ENCODE measurements at regions not wholly inside any gene's neighbourhood (a gene's known extent, or its start where the extent isn't known, plus 50 kb on each side); places are given as distances from the start of the nearest gene placed in this dataset.

DNA sequence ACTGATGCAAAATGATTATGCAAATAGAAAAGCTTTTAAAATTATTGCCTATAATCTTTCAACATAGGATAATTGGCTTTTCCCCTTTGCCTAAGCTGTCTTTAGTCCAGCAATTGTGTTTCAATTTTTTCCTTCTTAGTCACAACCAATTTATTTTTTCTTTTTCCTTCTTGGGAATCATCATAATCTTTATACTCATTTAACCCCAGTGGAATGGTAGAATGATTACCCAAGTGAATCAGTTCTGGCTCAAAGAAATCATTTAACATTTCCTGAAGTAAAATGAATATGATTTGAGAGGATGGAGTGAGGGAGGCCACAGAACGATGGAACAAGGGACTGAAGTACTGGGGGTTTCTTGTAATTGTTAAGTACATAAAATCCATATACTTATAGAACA lies 93.0 kb upstream of the CRIM1 start:
- H3K4me3 ChIP-seq (ENCODE audit: low read depth, low read length), result no peak overlapping the region
- BruUV-seq (replicated peaks), result no TSS peak
- Mint-ChIP-seq H3K4me3 (ENCODE audit: unreplicated experiment) (no peak overlapping the region), H3K27me3 (ENCODE audit: insufficient read depth, unreplicated experiment) (peaks cover 3% of the 10 kb centered on the region), H3K36me3 (ENCODE audit: insufficient read depth, unreplicated experiment) (no peaks in the 10 kb centered on the region), H3K27ac (ENCODE audit: unreplicated experiment) (no peak overlapping the region), H3K9me3 (ENCODE audit: unreplicated experiment) (peaks cover 12% of the 10 kb centered on the region), H3K4me1 (ENCODE audit: low read depth, unreplicated experiment) (no peaks in the 10 kb centered on the region)
- TF ChIP-seq, protein P1, sequence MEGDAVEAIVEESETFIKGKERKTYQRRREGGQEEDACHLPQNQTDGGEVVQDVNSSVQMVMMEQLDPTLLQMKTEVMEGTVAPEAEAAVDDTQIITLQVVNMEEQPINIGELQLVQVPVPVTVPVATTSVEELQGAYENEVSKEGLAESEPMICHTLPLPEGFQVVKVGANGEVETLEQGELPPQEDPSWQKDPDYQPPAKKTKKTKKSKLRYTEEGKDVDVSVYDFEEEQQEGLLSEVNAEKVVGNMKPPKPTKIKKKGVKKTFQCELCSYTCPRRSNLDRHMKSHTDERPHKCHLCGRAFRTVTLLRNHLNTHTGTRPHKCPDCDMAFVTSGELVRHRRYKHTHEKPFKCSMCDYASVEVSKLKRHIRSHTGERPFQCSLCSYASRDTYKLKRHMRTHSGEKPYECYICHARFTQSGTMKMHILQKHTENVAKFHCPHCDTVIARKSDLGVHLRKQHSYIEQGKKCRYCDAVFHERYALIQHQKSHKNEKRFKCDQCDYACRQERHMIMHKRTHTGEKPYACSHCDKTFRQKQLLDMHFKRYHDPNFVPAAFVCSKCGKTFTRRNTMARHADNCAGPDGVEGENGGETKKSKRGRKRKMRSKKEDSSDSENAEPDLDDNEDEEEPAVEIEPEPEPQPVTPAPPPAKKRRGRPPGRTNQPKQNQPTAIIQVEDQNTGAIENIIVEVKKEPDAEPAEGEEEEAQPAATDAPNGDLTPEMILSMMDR (IDR thresholded peaks at IDR 0.05; ENCODE audit: insufficient read depth in 1 of 2, low read depth in 1 of 2, low read length in 1 of 2, severe bottlenecking in 1 of 2, unreplicated experiment in 1 of 2), result no peak
- ChIA-PET CTCF (no interaction called here), POLR2A (no interaction called here)
- no peaks in the 10 kb centered on the region for H3K4me1 ChIP-seq
- no peak for DNase-seq
- no peaks in the 10 kb centered on the region for H3K36me3 ChIP-seq (ENCODE audit: control insufficient read depth, insufficient read depth, low read length)
- no peaks in the 10 kb centered on the region for H3K27me3 ChIP-seq (replicated peaks; ENCODE audit: control insufficient read depth, insufficient read depth, low read length)
- H3K9me3 ChIP-seq, result no peaks in the 10 kb centered on the region
- intact Hi-C loops (cut with micrococcal nuclease; ENCODE audit: unreplicated experiment), result no loop called here

DNA sequence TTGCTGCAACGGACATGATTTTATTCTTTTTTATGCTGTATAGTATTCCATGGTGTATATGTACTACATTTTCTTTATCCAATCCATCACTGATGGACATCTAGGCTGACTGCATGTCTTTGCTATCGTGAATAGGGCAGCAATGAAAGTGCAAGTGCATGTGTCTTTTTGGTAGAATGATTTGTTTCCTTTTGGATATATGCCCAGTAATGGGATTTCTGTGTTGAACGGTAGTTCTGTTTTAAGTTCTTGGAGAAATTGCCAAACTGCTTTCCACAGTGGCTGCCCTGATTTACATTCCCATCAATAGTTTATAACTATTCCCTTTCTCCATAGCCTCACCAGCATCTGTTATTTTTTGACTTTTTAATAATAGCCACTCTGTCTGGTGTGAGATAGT lies 99.7 kb upstream of the CRIM1 start:
- intact Hi-C loops (cut with micrococcal nuclease; ENCODE audit: unreplicated experiment), result no loop called here
- no peaks in the 10 kb centered on the region for H3K9me3 Mint-ChIP-seq (ENCODE audit: unreplicated experiment)
- H3K36me3 Mint-ChIP-seq (ENCODE audit: insufficient read depth, unreplicated experiment), result no peaks in the 10 kb centered on the region
- TF ChIP-seq, protein P1 (IDR thresholded peaks at IDR 0.05; ENCODE audit: insufficient read depth in 1 of 2, low read depth in 1 of 2, low read length in 1 of 2, severe bottlenecking in 1 of 2, unreplicated experiment in 1 of 2), result no peak
- Histone ChIP-seq H3K27me3 (replicated peaks; ENCODE audit: control insufficient read depth, insufficient read depth, low read length) (no peaks in the 10 kb centered on the region), H3K36me3 (ENCODE audit: control insufficient read depth, insufficient read depth, low read length) (no peaks in the 10 kb centered on the region), H3K4me3 (ENCODE audit: low read depth, low read length) (no peak overlapping the region), H3K4me1 (no peaks in the 10 kb centered on the region), H3K9me3 (no peaks in the 10 kb centered on the region)
- DNase-seq, result no peak
- peaks cover 9% of the 10 kb centered on the region for H3K27me3 Mint-ChIP-seq (ENCODE audit: insufficient read depth, unreplicated experiment)
- H3K27ac Mint-ChIP-seq (ENCODE audit: unreplicated experiment), result no peak overlapping the region
- BruUV-seq (replicated peaks), result no TSS peak
- POLR2A ChIA-PET, result no interaction called here
- CTCF ChIA-PET, result no interaction called here
- H3K4me3 Mint-ChIP-seq (ENCODE audit: unreplicated experiment), result no peak overlapping the region
- no peaks in the 10 kb centered on the region for H3K4me1 Mint-ChIP-seq (ENCODE audit: low read depth, unreplicated experiment)

DNA sequence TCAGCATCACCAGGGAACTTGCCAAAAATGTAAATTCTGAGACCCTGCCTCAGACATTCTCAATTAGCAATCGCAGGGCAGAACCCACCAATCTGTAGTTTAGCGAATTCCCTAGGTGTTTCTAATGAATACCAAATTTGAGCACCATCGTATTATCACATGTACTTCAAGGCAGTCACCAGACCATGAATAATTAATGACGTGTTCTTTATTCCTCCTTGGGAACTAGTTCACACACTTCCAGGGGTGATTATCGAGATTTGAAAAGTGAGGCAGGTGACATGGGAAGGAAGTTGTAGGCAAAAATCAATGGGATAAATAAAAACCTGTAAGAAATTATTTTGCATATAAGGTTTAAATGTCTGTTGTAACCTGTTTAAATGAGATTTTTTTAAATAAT lies 102.5 kb upstream of the CRIM1 start:
- BruUV-seq (replicated peaks), result no TSS peak
- H3K9me3 ChIP-seq, result no peaks in the 10 kb centered on the region
- Mint-ChIP-seq H3K27me3 (ENCODE audit: insufficient read depth, unreplicated experiment) (peaks cover 6% of the 10 kb centered on the region), H3K4me1 (ENCODE audit: low read depth, unreplicated experiment) (no peaks in the 10 kb centered on the region), H3K36me3 (ENCODE audit: insufficient read depth, unreplicated experiment) (no peaks in the 10 kb centered on the region), H3K9me3 (ENCODE audit: unreplicated experiment) (no peaks in the 10 kb centered on the region), H3K27ac (ENCODE audit: unreplicated experiment) (no peak overlapping the region), H3K4me3 (ENCODE audit: unreplicated experiment) (no peak overlapping the region)
- DNase-seq, result no peak
- CTCF ChIA-PET, result no interaction called here
- no peaks in the 10 kb centered on the region for H3K27me3 ChIP-seq (replicated peaks; ENCODE audit: control insufficient read depth, insufficient read depth, low read length)
- TF ChIP-seq, protein P1 (IDR thresholded peaks at IDR 0.05; ENCODE audit: insufficient read depth in 1 of 2, low read depth in 1 of 2, low read length in 1 of 2, severe bottlenecking in 1 of 2, unreplicated experiment in 1 of 2), result no peak
- no peaks in the 10 kb centered on the region for H3K36me3 ChIP-seq (ENCODE audit: control insufficient read depth, insufficient read depth, low read length)
- POLR2A ChIA-PET, result no interaction called here
- H3K4me3 ChIP-seq (ENCODE audit: low read depth, low read length), result no peak overlapping the region
- no peaks in the 10 kb centered on the region for H3K4me1 ChIP-seq
- intact Hi-C loops (cut with micrococcal nuclease; ENCODE audit: unreplicated experiment), result no loop called here

All from Caco-2 (cell line).